Suprapubic skin (tissue), 4 donors: ENCODE measurements at regions not wholly inside any gene's neighbourhood (a gene's known extent, or its start where the extent isn't known, plus 50 kb on each side); places are given as distances from the start of the nearest gene placed in this dataset.

Source experiments
- CTCF ChIP-seq, 2 donors: fragments of 200-600 bp in 1 of 2; fragments of 450-650 bp in 1 of 2; sonication (generic) in 1 of 2; IDR thresholded peaks; one replicate each; pipeline ENCODE4 v1.5.1; 2016 to 2019; ENCODE audit warnings: antibody characterized with exemption in 2 of 2, mild to moderate bottlenecking in 1 of 2, moderate library complexity in 1 of 2
- EP300 ChIP-seq: sonication (generic); formaldehyde crosslinking; IDR thresholded peaks from one replicate; pipeline ENCODE4 v1.6.1; 2017; ENCODE audit warnings: antibody characterized with exemption
- POLR2A ChIP-seq, 2 donors: fragments of 450-650 bp; IDR thresholded peaks; one replicate each; pipeline ENCODE4 v1.6.1; 2017; ENCODE audit warnings: antibody characterized with exemption in 2 of 2, mild to moderate bottlenecking in 2 of 2, moderate library complexity in 2 of 2
- POLR2AphosphoS5 ChIP-seq, 3 donors: sonication (generic); formaldehyde crosslinking; IDR thresholded peaks; one replicate each; pipeline ENCODE4 v1.6.1; 2017; ENCODE audit warnings: antibody characterized with exemption in 3 of 3

GRCh38 chr10:118867768-118868167 is 113.0 kb upstream of the CACUL1 start:
- TF ChIP-seq POLR2AphosphoS5 (IDR thresholded peaks at IDR 0.05) (no peak), CTCF (IDR thresholded peaks at IDR 0.05) (no peak), EP300 (no peak), POLR2A (IDR thresholded peaks at IDR 0.05) (no peak)
